Chondrocyte (in vitro differentiated cells): ENCODE measurements at regions not wholly inside any gene's neighbourhood (a gene's known extent, or its start where the extent isn't known, plus 50 kb on each side); places are given as distances from the start of the nearest gene placed in this dataset.

Experiments
- DNase-seq: peaks from one replicate; pipeline ENCODE4 v3.0.0; 2021; ENCODE audit warnings: mixed read lengths, low spot score
- H3K27ac Mint-ChIP-seq: one replicate; pipeline ENCODE4 v1.8.0; 2021; ENCODE audit warnings: mild to moderate bottlenecking, moderate library complexity, mixed read lengths; ENCODE audit not compliant: unreplicated experiment
- H3K27me3 Mint-ChIP-seq: 2 replicates; pipeline ENCODE4 v1.8.0; 2021; ENCODE audit warnings: low read depth, mixed read lengths
- H3K36me3 Mint-ChIP-seq: 2 replicates; pipeline ENCODE4 v1.8.0; 2021; ENCODE audit warnings: low read depth, mixed read lengths
- H3K4me1 Mint-ChIP-seq: 2 replicates; pipeline ENCODE4 v1.8.0; 2021; ENCODE audit warnings: low read depth, mild to moderate bottlenecking, mixed read lengths
- H3K4me3 Mint-ChIP-seq: one replicate; pipeline ENCODE4 v1.8.0; 2021; ENCODE audit warnings: mild to moderate bottlenecking, moderate library complexity, mixed read lengths; ENCODE audit not compliant: unreplicated experiment
- H3K9me3 Mint-ChIP-seq: 2 replicates; pipeline ENCODE4 v1.8.0; 2021; ENCODE audit warnings: low read depth, mixed read lengths
- CTCF ChIP-seq: fragments of 200-600 bp; sonication (generic); IDR thresholded peaks from 2 replicates; pipeline ENCODE4 v1.5.0; 2021; ENCODE audit warnings: antibody characterized with exemption, mild to moderate bottlenecking, moderate library complexity

DNA sequence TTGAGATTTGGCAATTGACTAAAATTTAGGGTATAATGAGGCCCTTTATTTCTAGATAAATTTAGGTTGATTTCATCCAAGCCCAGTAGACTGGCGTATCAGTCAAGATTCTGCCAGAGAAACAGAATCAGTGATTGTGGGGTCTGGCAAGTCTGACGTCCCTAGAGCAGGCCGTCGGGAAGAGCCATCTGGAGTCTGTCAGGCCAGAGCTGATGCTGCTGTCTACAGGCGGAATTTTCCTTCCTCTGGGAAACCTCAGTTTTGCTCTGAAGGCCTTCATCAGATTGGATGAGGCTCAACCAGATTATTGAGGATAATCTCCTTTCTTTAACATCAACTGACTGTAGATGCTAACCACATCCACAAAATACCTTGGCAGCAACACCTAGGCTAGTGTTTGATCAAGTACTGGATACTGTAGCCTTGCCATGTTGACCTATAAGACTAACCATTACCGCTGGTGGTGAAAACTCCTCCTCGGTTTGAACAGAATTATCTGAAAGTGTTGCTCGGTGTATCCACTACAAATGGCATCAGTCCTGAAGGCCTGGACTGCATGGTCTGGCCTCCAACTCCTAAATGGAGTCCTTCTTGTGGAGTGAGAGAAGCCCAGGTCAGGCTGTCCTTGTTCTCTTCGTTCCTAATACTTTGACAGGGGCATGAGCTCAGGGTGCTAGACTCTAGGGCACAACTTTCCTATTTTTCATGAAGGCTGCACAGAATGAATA, 83.2 kb upstream of the ANKH start:
- Mint-ChIP-seq H3K36me3 (no peaks in the 10 kb centered on the region), H3K27me3 (no peaks in the 10 kb centered on the region), H3K4me3 (no peak overlapping the region), H3K27ac (no peak overlapping the region), H3K9me3 (peaks cover 3% of the 10 kb centered on the region), H3K4me1 (no peaks in the 10 kb centered on the region)
- no peak for DNase-seq
- no peak for TF ChIP-seq CTCF

GRCh38 chr5:14954216-14954615, 82.6 kb upstream of the ANKH start:
- DNase-seq = no peak
- Mint-ChIP-seq H3K27me3 (no peaks in the 10 kb centered on the region), H3K9me3 (peaks cover 9% of the 10 kb centered on the region), H3K27ac (no peak overlapping the region), H3K4me1 (no peaks in the 10 kb centered on the region), H3K4me3 (no peak overlapping the region), H3K36me3 (no peaks in the 10 kb centered on the region)
- TF ChIP-seq CTCF = no peak

GRCh38 chr5:14953075-14953607, 81.6 kb upstream of the ANKH start:
- Mint-ChIP-seq H3K9me3 (peaks cover 10% of the 10 kb centered on the region), H3K4me1 (no peaks in the 10 kb centered on the region), H3K36me3 (no peaks in the 10 kb centered on the region), H3K4me3 (no peak overlapping the region), H3K27ac (no peak overlapping the region), H3K27me3 (no peaks in the 10 kb centered on the region)
- no peak for DNase-seq
- no peak for TF ChIP-seq CTCF

GRCh38 chr5:14948383-14948782, 76.8 kb upstream of the ANKH start:
- DNase-seq = no peak
- H3K9me3 Mint-ChIP-seq = peaks cover 10% of the 10 kb centered on the region
- H3K4me1 Mint-ChIP-seq = no peaks in the 10 kb centered on the region
- no peaks in the 10 kb centered on the region for H3K27me3 Mint-ChIP-seq
- no peak overlapping the region for H3K27ac Mint-ChIP-seq
- TF ChIP-seq CTCF = no peak
- no peak overlapping the region for H3K4me3 Mint-ChIP-seq
- H3K36me3 Mint-ChIP-seq = no peaks in the 10 kb centered on the region

- no peaks in the 10 kb centered on the region for H3K36me3 Mint-ChIP-seq
- no peak overlapping the region for H3K27ac Mint-ChIP-seq
Measured at GRCh38 chr5:14946815-14947620, 75.4 kb upstream of the ANKH start.

More at GRCh38 chr5:14946815-14947620, 75.4 kb upstream of the ANKH start:
- no peaks in the 10 kb centered on the region for H3K27me3 Mint-ChIP-seq
- DNase-seq = no peak
- peaks cover 10% of the 10 kb centered on the region for H3K9me3 Mint-ChIP-seq
- no peak overlapping the region for H3K4me3 Mint-ChIP-seq
- TF ChIP-seq CTCF = peak; percentile 70
- no peaks in the 10 kb centered on the region for H3K4me1 Mint-ChIP-seq
